NOMO-1 (cell line): ENCODE measurements at regions not wholly inside any gene's neighbourhood (a gene's known extent, or its start where the extent isn't known, plus 50 kb on each side); places are given as distances from the start of the nearest gene placed in this dataset.
A peak's percentile ranks its signal among the peaks of the same experiment; 100 is the strongest.

Experiments
- DNase-seq, 2 experiments: peaks; one replicate each; lab custom pipeline; 2025; ENCODE audit not compliant: unreplicated experiment in 2 of 2; lab: John Stamatoyannopoulos, UW

DNA sequence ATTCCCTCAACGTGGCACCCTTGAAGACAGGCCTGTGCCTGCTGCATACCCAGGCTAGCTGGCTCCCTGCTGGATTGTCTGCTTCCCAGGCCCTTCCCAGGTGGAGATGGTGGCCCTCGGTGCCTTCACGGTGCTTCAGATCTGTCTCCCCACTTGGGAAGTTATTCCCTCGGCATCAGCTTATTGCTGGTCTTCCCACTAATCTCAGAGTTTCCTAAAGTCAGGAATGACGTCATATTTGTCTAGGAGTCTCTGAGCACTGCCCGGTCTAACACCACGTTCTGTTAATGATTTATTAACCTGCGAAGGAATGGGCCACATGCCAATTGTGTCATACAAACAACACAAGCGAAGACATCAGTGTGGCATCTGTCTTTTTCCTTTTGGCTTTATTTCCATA lies 269.8 kb upstream of the ID2 start:
- no peak for DNase-seq

DNA sequence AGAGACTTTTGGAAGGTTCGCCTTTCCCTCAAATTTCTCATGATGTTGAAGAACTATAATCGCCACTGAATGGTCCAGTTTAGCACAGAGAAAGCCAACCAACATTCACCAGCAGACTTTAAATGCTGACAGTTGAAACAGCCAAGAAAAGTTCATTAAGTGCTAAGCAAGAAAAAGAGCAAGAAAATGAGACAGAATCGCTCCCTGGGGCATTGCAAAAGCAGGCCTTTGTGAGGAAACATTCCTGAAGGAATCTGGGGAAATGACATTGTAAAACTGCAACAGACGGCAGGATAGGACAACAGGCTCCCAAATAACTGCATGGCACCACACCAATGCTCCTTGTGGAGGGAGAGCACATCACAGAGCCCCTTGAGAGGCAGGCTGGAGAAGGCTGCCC lies 269.3 kb upstream of the ID2 start:
- no peak for DNase-seq

DNA sequence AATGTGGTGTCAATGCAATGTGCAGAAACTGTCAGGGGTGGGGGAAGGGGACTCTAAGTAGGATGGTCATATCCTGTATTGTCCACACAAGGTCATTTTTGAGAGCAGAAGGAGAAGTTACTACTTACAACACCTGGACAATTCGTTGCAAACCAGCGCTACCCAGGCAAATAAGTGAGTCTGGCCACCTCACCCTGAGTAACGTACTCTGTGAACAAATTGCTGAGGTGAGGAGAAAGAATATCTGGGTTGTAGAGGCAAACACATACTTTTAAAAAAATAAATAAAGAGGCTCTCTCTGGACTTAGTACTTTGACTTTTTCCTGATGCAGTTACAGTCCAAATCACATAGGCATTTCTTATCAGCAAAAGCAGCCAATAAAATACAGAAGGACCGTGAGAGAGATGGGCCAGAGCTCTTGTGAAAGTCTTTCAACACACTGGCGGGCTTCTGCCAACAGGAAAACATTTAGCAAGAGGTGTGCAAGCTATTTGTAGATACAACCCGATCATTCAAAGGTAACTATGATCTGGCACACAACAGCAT lies 268.2 kb upstream of the ID2 start:
- DNase-seq: peak; percentile 77 to 91

DNA sequence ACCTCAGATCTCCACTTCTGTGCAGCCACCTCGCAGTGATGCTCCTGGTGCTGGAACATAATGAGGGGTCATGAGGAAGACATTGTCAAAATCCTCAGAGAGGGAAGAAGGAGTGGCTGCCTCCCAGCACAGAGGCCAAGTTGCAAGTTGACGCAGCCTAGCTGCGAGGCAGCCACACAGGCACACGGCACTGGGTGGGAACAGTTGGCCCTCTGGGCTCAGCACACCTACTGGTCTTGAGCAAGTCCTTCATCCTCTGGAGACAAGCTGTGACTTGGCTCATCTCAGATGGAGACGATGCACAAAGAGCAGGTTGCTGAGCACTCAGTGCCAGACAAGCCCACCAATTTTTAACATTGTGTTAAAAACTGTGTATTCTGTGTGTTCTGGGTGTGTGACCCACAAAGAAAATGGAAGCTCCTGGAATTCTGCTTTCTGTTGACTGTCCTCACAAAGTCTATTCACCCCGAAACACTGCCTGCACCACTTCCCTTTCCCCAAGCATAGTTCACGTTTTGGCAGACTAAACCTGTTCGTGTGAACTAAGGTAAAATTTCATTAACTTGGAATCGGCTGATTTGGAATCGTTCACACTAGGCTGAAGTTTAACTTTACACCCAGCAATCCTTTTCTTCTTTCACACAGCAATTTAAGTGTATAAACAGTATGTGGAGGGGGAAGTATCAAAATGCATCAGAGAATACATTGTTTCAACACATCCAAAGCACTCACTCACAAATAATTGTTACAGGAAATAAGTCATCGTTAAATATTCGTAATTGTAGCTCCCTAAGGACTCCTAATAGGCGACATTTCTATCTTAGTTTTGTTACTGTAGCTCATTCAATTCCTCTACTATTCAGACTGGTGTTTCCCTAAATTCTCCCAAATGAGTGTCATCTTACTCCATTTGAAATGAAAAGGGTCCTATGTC lies 266.6 kb upstream of the ID2 start:
- DNase-seq: peak; percentile 26 to 81

DNA sequence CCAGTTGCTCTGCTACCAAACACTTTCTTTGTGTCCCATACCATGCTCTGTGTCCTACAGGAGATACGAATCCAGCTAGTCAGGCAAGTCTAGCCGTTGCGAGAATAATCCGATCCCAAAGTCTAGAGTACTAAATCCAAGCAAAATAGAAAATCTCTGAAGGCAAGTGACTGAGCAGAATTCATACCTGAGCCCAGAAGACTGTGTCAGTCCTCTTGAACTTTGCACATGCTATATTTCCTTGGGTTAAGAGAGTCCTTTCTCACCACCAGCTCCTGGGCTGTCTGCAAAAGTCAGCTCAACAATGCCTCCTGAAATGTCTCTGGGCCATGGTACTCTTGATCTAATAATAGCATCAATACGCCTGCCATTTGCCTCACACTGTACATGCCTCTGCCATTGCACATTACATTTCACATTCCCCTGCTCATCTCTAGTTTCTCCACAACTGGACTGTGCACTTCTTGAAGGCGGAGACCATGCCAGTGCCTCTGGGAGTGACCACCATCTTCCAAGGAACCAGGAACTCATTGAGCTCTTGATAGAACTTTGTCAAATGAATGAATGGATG lies 265.8 kb upstream of the ID2 start:
- DNase-seq: no peak

DNA sequence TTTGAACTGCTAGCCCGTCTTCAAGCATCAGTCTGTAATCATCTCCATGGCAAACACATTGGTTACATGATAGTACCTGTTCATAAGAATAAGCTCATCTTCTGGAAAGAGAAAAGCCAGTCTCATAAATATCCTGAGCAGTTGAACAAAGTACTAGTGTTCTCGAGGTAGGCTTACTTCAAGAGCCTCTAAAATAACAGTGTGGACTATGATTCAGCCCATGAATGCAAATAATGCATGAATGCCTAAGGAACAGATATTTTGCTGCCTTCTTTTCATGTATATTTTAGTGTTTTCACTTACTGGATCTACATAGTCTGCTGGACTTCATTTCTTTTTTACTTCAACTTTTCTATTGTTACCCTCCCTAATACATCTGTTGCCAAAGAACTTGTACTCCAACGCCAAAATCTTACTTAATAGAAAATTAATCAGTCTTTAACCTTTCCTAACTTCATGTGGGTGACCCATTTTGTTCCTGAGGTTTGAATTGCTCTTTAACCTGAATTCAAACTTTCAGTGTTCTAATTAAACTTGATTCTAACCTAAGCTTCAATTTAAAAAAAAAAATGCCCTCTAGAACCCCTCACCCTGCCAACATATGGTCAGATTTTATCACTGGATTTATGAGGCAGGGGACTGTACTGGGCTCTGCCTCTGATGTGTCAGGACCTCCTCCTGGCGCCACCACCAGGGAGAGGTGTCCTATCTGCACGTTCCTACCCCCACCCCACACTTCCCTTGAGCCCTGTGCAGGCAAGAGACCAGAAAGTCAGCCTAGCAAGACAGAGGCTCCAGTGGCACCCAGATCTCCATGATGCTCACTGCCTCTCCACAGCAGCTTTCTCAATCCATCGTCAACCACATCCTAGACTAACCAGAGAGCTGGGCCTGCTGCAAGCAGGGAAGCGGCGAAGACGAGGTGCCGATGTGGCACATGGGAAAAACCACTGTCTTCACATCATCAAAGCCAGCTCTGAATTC lies 264.7 kb upstream of the ID2 start:
- no peak for DNase-seq

DNA sequence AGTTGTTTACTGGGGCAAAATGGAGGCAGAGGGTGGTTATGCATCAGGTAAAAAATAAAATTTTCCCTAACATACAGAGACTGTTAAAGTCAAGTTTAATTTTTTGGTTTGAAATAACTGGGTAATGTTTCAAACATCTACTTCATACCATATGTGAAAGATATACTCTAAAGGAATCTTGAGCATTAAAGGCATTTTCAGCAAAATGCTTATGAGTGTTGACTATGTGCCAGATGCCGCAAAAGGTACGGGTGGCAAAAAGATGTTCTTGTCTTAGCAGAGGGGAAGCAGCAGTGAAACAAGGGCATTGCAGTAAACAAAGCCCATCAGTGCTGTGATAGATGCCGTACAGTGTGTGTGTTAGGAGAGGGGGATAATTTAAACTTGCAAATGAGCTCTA lies 263.1 kb upstream of the ID2 start:
- no peak for DNase-seq

DNA sequence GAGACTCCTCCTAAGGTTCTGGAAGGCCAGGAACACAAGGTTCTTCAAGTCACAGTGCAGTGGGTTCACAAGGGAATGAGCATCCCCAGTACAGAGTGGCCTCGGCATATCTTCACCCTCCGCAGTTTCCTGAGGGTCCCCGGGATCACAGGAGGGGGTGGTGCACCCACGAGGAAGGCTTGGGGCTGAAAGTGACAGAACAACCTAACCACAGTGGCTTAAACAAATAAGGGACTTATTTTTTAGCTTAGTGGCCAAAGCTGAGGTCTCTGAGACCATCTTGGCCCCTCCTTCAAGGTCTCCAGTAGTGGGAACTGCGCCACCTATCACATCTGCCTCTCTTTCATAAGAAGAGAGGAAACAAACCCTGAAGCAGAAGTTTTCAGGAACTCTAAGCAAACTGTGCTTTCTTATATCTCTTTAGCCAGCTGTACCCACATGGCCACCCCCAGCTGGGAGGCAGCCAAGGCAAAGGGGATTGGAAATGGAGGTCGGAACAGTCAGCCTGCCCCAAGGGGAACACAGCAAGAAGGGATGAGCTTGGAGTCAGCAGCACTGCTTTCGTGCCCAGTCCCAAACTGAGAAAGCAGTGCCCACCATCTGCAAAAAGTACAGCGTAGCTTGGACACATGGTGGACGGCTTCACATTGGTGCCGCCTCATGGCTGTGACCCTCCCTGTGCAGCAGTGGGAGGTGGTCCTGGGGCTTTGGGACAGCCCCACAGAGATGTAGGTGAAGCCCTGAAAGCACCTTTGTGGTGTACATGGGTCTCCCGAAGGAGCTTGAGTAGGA lies 260.0 kb upstream of the ID2 start:
- peak in 1 of 2 experiments; percentile 20 for DNase-seq

DNA sequence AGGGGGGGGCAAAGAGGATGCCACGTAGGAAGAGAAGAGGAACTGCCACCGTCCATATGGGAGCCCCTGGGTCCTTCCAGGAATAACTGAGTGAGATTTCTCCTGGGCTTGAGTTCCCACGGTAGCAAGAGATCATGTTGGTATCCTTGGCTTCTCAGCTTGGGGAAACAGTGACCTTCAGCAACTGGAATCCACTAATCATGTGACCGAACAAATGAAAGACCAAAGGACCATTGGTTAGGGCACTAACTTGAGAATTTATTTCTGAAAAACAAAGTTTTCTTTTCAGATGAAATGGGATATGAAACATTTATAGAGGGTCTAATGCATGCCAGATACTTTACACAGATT lies 259.4 kb upstream of the ID2 start:
- no peak for DNase-seq

DNA sequence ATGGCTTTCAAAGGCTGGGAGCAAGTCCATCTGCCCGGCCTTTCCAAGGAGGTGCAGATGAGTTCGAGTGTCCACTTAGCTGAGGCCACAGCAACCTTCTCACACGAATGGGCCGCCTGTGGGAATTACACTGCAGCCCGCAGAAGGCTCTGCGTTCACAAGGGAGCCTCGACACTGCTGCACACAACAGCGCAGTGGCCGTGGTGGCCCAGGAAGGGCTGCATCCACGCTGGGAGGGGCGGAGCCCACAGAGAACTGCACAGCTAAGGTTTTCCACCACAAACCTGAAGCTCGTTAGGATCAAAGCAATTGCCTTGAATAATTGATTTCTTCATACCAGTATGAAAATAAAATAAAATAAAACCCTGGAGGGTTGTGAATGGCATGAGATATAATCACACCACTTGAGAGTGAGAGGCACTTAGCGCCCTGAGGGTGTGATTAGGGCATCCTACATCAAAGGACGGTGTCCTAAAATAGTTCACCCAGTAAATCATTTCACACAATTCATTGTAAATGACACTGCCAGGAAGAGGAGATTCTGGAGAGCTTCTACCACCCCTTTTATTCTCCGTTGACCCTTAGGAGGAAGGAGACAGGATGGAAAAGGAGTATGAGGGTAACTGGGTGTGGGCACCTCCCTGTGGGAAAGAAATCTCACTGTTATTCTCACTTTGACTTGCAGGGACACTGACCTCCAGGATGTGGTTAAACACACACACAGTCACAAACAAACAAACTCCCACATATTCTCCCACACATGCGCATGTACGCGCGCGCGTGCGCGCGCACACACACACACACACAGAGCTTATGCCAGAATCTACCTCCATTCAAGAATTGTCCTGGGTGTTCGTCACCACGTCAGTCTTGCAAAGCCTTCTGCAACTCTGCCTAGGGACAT lies 256.6 kb upstream of the ID2 start:
- no peak for DNase-seq

DNA sequence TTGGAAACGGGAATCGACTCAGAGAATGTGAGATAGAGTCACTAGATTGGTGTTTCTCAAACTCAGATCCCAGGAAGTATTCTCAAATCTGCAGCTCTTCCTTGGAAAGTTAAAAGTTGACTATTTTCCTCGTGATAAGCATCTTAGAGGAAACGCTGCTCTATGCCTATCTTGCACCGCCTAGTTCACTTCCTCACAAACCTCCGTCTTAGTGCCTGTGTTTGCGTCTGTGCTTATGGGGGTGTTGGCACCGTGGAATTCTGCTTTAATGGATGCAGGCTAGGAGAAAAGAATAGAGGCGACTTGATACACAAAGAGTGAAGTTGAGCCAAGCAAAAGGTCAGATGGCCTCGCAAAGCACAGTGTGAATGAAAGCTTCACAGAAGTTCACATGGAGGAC lies 255.3 kb upstream of the ID2 start:
- DNase-seq: no peak

DNA sequence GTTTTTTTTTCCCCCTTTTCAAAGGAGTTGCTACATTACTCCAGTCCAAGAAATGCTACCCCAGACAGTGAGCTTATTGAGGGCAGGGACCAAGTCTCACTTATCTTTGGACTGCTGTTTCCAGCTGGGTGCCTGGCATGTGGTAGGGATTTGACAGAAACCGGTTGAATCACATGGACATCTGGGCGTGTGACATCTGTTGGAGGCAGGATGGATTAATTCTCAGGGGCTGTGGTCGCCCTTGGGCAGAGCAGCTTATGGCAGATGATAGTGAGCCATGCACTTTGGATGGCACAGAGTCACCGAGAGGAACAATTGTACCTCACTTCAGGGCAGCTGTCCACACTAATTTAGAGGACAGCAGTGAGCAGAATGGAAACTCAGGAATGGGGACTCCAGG lies 254.6 kb upstream of the ID2 start:
- no peak for DNase-seq

DNA sequence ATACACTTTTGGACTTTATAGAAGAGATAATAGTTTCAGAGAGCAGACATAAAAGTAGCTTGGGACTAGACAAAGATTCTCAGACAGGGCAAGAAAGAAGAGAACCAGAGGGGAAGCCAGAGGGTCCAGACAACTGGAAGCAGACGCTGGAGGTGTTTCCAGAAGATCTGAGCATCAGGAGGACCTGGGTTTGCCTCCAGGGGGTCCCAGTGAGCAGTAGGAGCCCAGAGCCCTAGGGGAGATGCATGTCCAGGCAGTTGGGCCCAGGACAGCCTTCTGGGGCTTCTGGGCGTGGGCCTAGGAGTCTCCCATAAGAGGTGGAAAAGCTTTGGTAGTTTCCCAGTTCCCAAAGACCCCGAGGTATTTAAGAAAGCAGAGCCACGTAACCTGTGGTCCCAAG lies 251.2 kb upstream of the ID2 start:
- DNase-seq: no peak

DNA sequence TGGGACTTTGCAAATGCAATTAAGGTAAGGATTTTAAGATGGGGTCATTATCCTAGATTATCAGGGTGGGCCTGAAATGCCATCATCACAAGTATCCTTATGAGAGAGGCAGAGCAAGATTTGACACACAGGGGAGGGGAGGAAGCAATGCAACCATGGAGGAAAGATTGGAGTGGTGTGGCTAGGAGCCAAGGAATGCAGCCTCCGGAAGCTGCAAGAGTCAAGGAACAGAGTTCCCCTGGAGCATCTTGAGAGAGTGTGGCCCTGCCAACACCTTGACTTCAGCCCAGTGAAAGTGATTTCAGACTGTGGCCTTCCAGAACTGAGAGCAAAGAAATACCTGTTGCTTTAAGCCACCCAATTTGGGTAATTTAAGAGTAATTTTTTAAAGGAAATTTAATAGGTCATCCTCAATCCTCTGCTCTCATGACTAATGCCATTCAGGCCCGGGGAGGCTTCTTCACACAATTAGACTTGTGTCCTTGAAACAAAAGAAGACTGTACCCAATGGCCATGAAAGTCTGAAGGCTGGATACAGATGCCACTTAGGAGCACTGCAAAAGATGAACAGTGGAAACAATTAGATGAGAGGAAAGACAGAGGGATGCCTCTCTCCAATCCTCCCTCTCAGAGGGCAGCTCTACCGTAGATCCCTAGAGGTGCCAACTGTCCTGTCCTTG lies 250.3 kb upstream of the ID2 start:
- no peak for DNase-seq

DNA sequence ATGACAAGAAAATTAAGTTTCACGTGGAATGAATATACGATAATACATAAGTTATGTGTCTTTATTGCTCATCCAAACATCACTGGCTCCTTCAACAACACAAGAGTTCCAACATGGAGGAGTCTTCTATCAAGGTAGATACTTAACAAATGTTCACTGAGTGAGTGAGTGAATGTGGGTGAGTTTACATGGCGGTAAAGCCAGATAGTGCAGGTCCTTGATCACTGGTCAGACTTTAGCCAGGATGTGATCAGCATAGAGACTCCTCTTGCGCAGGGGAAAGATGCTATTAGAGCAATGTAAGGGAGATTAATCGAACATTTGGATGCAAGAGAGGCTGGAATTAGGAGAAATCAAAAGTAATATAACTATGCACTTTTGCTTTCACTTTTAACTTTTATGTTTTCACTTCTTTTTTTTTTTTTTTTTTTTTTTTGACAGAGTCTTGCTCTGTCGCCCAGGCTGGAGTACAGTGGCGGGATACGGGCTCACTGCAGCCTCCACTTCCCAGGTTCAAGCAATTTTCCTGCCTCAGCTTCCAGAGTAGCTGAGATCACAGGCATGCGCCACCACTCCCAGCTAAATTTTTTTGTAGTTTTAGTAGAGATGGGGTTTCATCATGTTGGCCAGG lies 249.0 kb upstream of the ID2 start:
- peak in 1 of 2 experiments; percentile 33 for DNase-seq

DNA sequence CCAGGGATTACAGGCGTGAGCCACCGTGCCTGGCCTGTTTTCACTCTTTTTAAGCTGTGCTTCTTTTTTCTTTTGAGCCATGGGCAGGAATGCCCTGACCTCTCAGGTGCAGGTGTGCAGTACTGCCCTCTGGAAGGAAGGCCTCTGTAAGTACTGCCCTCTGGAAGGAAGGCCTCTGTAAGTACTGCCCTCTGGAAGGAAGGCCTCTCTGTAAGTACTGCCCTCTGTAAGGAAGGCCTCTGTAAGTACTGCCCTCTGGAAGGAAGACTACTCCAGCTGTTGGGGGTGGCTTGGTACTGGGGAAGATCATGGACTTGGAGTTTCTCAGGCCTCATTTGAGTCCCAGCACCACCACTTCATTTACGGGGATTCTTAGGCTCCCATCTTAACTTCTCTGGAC lies 248.5 kb upstream of the ID2 start:
- no peak for DNase-seq

DNA sequence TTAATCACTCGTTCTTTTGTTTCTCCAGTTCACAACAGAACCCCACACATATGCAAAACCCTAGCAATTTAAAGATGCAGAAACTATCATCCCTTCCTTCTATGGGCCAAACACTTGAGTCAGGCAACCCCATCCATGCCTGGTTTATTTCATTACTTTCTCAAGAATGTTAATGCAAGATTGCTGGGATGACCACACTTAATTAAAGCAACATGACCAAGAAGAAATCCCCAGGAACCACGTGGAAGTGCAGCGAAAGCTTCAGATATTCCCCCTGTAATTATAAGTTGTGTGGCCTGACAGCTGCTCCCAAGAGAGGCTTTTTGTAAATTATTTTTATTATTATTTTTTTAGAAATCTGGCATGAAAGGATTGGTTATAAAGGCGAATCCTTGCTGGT lies 246.2 kb upstream of the ID2 start:
- DNase-seq: no peak

DNA sequence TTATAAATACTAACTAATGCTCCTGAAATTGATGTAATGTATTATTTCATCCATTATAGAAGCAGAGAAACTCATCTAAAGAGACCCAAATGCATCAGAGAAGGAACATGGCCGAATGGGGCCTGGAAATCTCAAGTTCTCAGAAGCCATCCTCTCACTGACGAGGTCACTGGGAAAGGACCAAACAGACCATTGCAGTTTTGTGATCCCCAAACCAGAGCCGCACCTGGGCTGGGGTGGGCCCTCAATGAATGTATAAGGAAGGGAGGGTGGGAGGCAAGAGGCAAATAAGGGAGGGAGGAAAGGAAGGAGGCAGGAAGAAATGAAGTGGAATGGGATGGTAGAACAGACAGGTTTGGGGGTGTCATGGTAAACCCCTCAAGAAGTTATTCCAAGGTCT lies 245.3 kb upstream of the ID2 start:
- DNase-seq: no peak
